Neural cell (in vitro differentiated cells): ENCODE measurements at regions not wholly inside any gene's neighbourhood (a gene's known extent, or its start where the extent isn't known, plus 50 kb on each side); places are given as distances from the start of the nearest gene placed in this dataset.

ENCODE experiments used
- EP300 ChIP-seq: fragments of 450-650 bp; conservative IDR thresholded peaks from 2 replicates; pipeline ENCODE4 v1.6.1; 2014; ENCODE audit warnings: antibody characterized with exemption, mild to moderate bottlenecking, moderate library complexity; ENCODE audit not compliant: poor library complexity, severe bottlenecking
- EZH2 ChIP-seq: fragments of 200-600, 300-800 bp; shearing (Covaris generic), sonication (generic); IDR thresholded peaks from 2 replicates; pipeline ENCODE4 v1.6.1; 2014; ENCODE audit warnings: antibody characterized with exemption, low read length, borderline replicate concordance, mild to moderate bottlenecking; ENCODE audit not compliant: insufficient read depth, poor library complexity, severe bottlenecking
- POLR2AphosphoS5 ChIP-seq: IDR thresholded peaks from 2 replicates; pipeline ENCODE4 v1.6.1; 2012
- SMC3 ChIP-seq: fragments of 450-650 bp; conservative IDR thresholded peaks from 2 replicates; pipeline ENCODE4 v1.6.1; 2014; ENCODE audit warnings: antibody characterized with exemption, mild to moderate bottlenecking, moderate library complexity; ENCODE audit not compliant: poor library complexity
- TAF1 ChIP-seq: IDR thresholded peaks from 2 replicates; pipeline ENCODE4 v1.6.1; 2012; ENCODE audit warnings: low read depth
- TF ChIP-seq, protein P1 (sequence below): fragments of 450-650 bp; IDR thresholded peaks from 2 replicates; pipeline ENCODE4 v1.5.1; 2014; ENCODE audit warnings: antibody characterized with exemption, mild to moderate bottlenecking, moderate library complexity; ENCODE audit not compliant: poor library complexity, severe bottlenecking
- TF ChIP-seq, protein P2 (sequence below): IDR thresholded peaks from 2 replicates; pipeline ENCODE4 v1.6.1; 2012; ENCODE audit warnings: borderline replicate concordance

DNA sequence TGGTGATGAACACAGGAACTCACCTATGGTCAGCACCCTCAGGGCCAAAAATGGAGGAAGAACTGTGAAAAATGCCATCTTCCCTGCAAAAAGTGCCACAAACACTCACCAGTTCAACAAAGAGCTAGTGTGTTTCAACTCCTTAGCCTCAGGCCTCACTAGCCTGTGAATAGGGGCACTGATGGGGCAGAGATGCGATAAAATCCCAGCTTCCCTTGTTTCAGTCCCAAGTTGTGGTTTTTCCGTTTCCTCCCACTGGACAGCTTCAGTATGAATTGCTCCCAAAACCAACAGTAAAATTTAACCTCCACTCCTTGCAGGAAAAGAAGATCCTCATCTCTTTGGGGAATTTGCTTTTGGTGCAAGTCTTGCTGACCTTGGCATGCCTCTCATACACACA lies 117.4 kb upstream of the ADAMTS9 start:
- TF ChIP-seq, protein P1, sequence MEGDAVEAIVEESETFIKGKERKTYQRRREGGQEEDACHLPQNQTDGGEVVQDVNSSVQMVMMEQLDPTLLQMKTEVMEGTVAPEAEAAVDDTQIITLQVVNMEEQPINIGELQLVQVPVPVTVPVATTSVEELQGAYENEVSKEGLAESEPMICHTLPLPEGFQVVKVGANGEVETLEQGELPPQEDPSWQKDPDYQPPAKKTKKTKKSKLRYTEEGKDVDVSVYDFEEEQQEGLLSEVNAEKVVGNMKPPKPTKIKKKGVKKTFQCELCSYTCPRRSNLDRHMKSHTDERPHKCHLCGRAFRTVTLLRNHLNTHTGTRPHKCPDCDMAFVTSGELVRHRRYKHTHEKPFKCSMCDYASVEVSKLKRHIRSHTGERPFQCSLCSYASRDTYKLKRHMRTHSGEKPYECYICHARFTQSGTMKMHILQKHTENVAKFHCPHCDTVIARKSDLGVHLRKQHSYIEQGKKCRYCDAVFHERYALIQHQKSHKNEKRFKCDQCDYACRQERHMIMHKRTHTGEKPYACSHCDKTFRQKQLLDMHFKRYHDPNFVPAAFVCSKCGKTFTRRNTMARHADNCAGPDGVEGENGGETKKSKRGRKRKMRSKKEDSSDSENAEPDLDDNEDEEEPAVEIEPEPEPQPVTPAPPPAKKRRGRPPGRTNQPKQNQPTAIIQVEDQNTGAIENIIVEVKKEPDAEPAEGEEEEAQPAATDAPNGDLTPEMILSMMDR: no peak
- TF ChIP-seq POLR2AphosphoS5 (no peak), EP300 (no peak), EZH2 (no peak), SMC3 (no peak), TAF1 (no peak)
- TF ChIP-seq, protein P2, sequence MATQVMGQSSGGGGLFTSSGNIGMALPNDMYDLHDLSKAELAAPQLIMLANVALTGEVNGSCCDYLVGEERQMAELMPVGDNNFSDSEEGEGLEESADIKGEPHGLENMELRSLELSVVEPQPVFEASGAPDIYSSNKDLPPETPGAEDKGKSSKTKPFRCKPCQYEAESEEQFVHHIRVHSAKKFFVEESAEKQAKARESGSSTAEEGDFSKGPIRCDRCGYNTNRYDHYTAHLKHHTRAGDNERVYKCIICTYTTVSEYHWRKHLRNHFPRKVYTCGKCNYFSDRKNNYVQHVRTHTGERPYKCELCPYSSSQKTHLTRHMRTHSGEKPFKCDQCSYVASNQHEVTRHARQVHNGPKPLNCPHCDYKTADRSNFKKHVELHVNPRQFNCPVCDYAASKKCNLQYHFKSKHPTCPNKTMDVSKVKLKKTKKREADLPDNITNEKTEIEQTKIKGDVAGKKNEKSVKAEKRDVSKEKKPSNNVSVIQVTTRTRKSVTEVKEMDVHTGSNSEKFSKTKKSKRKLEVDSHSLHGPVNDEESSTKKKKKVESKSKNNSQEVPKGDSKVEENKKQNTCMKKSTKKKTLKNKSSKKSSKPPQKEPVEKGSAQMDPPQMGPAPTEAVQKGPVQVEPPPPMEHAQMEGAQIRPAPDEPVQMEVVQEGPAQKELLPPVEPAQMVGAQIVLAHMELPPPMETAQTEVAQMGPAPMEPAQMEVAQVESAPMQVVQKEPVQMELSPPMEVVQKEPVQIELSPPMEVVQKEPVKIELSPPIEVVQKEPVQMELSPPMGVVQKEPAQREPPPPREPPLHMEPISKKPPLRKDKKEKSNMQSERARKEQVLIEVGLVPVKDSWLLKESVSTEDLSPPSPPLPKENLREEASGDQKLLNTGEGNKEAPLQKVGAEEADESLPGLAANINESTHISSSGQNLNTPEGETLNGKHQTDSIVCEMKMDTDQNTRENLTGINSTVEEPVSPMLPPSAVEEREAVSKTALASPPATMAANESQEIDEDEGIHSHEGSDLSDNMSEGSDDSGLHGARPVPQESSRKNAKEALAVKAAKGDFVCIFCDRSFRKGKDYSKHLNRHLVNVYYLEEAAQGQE: no peak
